GM19397 (cell line): ENCODE measurements at regions not wholly inside any gene's neighbourhood (a gene's known extent, or its start where the extent isn't known, plus 50 kb on each side); places are given as distances from the start of the nearest gene placed in this dataset.

ENCODE experiments used
- ATAC-seq: cut with Tn5 transposase; IDR thresholded peaks from one replicate; pipeline ENCODE4 v1.9.1; 2021; ENCODE audit warnings: mild to moderate bottlenecking, moderate library complexity; ENCODE audit not compliant: unreplicated experiment

DNA sequence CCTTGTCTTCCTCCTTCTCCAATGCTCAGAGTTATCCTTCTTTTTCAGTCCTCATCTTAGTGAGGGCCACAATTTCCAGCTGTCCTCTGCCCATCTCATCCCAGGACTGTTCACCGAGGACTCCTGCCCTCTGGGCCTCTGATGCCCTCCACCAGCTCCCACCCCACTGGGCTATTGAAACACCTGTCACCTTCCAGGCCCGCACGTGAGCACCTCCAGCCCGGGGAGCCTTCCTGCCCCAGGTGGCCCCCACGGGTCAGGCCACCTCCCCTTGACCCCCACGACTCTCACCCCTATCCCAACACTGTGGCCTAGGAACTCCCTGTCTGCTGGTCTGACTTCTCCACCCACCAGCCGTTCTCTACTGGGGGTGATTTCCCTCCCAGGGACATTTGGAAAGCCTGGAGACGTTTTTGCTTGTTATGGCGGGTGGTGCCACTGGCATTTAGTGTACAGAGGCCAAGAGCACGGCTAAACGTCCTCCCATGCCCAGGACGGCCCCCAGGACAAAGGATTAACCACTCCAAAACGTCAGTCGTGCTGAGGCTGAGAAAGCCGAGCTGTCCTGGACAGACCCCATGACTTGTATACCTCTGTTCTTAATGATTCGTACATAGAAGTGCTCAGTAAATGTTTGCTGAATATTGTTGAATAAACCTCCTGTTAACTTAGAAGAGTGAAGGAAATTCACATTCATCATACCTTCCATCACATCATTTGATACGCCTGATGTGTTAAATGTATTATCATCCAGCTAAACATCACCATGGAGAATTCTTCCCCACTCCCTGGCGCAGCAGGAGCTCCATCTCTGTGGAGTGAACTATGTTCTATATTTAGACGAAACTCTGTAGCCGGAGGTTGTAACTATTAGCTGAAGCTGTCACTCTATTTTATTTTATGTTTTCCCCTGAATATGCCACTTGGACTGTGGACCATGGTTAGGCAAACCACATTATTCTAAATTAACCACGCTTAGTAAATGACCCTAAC lies 270.1 kb upstream of the SHH start:
- no peak for ATAC-seq

DNA sequence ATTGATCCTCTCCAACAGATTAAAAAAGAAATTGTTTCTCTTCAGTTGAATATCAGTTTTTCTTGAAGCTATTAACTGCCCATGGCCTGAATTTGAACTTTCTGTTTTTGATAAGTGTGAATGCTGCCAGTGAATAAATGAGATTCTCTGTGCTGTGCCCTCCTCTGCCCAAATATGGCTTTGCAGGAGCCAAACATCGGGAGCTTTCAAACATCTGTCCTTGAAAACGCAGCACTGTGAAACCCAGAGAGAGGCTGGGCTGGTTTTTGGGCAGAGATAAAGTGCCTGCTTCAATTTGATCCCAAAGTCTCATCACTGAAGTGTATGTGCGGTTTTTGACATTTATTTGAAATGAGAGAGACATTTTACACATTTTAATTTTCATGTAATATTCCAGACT lies 268.3 kb upstream of the SHH start:
- no peak for ATAC-seq

DNA sequence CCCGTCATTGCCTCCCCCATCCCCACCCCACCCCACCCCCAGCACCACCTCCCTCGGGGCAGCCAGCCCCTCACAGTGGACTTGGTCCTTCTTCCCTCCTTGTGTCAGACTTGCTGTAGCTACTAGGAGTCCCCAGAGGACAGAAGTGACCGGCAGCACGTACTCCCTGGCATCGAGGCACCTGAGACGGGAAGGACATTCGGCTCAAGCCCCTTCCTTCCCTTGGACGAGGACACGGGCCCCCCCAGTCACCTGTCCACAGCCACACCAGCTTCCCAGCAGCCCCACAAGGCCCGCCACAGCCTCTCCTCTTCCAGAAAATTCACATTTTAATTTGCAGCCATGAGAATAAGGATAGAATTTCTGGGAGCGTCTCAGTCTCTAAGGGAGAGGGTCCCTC lies 267.8 kb upstream of the SHH start:
- no peak for ATAC-seq

DNA sequence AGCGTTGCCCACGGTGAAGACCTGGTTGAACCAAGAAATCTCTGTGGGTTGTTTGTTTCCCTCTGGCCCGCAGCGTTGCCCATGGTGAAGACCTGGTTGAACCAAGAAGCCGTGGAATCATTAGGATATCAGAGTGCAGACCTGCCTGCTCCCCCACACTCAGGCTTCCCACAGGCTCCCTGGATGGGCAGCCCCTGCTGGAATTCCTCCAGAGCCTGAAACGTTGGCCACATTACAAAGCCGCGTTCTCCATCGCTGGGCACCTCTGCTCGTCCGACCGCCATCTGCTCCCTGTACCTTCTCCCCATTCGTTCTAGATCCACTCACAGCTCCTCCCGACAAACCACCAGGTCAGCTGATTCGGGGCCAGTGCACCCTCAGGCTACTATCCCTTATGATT lies 266.9 kb upstream of the SHH start:
- no peak for ATAC-seq

DNA sequence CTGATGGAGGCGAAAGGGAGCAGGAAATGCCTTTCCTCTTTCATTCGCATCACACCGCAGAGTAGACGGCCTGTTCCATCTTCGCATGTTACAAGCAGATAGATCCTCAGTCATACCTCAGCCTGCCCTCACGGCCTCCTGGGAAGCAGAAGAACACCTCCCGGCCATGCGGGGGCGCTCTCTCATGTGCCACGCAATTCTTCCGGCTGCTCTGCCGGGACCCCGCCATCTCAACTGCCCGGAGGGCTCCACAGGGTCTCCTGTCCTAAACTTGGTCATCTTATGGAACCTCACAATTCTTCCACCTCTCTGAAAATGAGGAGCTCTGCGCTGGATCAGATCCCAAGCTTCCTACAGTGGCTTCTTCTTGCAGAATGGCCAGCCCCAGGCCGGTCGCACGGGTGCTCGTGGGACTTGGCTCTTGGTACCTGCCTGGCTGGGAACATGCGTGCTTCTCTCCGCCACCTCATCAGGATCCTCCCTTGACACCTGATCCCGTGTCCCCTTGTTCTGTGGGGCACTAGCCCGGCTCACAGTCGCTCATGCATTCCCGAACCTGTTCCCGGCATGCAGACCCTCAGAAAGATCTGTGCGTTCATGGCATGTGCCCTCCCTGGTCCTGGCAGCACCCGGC lies 262.8 kb upstream of the SHH start:
- ATAC-seq = no peak

DNA sequence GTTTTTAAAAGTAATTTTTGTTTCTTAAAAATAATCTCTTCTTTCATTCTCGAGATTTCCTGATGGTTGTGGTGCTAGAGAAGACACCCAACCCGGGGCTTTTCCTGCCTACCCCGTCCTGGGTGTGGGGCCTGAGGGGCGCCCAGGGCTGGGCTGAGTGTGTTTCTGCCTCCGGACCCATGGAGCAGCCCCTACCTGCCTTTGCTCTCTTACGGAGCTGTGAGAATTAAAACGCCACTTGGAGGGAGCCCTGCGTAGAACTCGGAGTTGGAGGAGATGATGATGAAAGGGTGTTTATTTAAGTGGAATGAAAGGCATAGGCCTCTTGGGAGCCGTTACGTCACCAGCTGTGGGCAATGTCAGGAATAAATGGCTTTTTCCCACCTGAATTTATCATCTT lies 261.8 kb upstream of the SHH start:
- ATAC-seq = no peak

DNA sequence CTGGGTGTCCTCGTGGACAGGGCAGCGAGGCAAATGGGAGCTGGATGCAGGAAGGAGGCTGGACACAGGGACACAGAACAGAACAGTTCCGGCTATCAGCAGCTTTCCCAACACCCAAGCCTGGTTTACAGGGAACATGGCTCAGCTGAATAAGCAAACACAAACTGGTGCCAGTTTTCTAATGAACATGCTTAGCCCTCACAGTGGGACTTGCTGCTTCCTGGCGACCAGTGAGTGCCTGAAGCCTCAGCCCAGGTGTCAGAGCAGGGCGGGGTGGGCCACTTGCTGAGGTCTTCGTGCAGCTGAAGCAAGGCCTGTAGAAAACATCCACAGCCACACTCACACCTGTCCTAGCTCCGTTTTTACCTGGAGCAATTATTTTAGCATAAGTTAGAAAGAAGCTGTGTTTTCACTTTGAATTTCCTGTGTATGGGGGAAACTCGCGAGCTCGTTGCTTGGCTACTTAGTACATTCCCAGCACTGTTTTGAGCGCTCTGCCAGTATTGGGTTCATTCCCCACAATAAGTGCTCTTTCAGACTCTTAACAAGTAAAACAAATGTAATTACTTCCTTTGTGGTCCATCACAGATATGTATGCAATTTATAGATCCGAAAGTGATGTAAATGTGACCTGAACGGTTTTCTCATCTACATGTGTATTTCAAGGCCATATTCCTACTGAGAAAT lies 261.2 kb upstream of the SHH start:
- no peak for ATAC-seq

DNA sequence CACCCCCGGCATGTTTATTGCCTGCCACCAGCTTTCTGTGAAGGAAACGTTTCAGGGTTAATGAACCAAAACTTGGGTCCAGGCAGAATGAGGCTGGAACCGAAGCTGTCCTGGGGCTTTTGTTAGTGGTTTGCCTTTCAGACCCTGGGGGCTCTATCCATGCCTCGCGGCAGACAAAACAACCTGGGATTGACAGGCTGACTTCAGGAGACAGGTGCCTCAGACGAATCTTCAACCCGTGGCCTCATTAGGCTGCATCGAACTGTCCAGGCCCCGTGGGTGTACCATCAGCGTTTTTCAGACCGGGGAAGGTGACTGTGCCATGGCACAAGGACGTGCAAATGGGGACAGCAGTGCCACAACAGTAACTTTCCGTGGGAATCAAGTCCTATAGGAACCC lies 259.3 kb upstream of the SHH start:
- no peak for ATAC-seq

DNA sequence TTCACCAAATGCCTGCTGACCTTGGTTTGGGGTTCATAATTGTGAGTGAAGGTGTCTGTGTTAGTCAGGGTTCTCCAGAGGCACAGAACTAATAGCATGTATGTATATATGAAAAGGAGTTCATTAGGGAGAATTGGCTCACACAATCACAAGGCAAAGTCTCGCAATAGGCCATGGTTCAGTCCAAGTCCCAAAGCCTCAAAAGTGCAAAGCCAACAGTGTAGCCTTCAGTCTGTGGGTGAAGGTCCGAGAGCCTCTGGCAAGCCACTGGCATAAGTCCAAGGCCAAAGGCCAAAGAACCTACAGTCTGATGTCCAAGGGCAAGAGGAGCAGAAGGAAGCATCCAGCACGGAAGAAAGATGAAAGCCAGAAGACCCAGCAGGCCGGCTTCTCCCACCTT lies 257.6 kb upstream of the SHH start:
- no peak for ATAC-seq

DNA sequence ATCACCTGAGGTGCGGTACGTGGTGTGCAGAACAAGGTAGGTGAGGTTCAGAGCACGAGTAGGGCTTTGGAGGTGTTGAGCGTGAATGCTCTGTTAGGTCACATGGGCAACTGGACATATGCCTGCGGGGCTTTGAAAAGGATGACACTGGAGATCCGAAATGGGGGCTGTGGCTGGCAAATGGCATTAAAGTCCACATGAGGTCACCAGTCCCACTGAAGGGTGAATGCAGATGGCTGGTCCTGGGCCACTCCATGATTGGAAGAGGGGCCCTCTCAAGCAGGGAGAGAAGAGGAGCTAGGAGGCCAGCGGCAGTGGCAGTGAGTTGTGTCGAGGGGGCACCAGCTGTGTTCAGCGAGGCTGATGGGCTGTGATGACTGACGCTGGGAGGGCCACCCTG lies 254.9 kb upstream of the SHH start:
- ATAC-seq = no peak

DNA sequence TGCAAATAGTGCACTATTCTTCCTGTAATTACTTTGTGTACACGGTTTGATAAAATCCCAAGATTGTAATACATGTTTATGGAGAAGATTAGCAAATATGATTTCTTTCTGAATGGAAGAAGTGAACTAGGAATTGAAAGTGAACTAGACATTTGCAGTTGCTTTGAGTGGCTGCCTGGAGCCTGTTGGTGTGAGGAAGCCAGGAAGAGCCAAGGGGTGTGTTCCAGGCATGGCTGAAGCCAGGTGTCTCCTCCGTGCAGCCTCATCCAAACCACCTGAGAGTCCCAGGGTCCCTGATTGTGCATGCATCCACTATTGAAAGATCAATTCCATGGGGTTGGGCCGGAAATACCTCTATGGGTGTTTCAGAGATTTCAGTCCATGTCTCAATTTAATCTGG lies 253.1 kb upstream of the SHH start:
- ATAC-seq = no peak

DNA sequence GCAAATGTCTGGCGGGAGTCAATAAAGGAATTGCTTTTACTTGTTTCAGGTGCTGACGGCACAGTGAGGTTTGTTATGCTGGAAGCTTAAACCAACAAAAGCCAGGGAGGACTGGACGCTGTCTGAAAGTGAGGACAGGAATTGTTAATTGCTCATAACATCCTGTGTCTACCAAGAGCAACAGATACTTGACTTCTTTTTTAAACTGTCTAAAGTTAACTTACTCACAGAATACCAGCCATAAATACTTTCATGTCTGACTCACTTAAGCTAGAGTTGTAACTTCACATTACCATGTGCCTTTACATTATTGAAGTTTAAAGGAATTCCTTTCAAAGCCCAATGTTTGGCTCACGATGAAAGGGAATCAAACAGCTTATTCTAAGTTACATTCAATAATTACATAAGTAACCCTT lies 252.7 kb upstream of the SHH start:
- no peak for ATAC-seq

DNA sequence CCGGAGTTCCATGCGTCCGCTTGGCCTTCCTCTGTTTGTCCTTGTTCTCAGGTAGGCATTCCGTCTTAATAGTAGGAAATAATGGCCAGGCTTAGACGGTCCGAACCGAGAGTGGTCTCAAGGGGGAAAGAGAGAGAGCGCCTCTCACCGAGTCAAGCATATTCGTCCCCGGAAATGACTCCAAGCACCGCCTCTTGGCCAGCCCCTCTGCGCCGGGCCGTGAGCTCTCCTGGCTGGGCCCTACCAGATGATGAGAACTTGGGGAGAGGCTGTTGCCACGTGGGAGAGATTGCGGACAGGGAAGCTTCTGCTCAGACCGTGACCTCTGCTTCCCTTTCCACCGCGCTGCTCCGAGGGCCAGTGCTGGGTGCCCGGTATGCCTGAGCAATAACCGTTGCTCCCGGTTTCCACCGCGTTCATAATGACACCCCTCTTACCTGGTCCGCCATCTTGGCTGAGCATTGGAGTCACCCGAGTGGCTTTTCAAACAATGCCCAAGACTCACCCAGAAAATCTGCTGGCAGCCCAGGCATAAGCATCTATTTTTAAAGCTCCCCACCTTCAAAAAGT lies 251.1 kb upstream of the SHH start:
- ATAC-seq = no peak

DNA sequence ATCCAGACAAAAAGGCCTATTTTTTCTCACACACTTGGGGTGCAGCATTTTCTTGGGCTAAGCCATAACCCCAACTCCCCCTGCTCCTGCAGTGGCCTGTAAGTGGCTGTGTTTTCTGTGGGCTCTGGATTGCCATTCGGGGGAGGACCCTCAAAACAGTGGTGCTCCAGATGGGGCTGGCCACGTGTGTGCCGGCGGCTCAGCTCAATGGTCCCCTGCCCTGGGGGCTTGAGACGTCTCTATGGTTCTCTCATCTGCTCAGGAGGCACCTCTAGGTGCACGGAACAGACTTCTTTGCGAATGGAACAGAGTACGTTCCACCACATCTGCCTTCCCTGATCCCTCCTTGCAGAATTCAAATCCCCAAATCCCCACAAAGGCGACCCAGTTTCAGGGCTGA lies 250.0 kb upstream of the SHH start:
- no peak for ATAC-seq

DNA sequence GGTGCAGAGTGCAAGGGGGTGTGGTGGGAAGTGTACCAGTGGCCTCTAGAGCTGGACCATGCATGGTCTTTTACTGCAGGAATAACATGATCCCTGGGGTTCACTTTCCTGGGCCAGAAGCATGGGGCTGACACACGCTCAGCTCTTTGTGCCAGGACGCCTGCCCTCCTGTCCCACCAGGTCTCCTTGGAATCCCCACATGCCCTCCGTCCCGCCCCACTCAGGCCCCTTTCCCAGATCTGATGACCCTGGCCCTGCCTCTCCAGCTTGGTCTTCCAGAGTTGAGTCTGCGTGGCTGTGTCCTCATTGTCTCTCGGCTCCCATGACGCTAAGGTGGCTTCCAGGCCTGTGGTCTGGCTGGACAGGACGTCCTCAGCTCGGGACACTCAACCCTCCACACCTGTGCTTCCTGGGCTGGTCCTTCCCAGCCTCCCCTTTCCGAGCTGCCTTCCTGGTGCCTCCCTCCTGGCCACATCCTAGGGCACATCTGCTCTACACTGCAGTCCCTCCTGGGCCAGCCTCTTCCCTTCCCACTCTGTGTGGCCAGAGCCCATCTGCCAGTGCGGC lies 249.5 kb upstream of the SHH start:
- ATAC-seq = no peak

DNA sequence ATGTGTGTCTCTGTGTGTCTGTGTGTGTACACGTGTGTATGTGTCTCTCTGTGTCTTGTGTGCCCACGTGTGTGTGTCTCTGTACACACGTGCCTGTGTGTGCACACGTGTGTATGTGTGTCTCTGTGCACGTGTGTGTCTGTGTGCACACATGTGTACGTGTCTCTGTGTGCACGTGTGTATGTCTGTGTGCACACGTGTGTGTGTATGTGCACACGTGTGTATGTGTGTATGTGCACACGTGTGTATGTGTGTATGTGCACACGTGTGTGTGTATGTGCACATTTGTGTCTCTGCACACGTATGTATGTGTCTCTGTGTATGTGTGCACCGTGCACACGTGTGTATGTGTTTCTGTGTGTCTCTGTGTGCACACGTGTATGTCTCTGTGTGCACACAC lies 248.7 kb upstream of the SHH start:
- ATAC-seq = no peak

DNA sequence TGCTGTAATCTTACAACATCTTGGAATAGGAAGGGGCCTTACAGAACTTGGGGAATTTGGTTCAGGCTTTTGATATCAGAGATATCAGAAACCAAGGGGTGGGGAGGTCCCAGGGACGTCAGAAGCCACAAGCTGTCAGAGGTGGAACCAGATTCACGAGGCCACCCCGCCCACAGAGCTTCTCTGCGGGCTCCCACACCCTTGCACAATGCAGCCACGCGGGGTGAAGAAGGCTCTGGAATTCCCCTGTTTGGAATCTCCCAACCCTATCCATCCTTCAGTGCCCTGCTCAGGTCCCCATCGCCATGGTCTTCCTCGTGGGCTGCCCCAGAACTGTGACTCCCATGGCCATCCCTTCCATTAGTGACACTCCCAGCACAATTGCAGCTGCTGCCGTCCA lies 247.1 kb upstream of the SHH start:
- no peak for ATAC-seq

DNA sequence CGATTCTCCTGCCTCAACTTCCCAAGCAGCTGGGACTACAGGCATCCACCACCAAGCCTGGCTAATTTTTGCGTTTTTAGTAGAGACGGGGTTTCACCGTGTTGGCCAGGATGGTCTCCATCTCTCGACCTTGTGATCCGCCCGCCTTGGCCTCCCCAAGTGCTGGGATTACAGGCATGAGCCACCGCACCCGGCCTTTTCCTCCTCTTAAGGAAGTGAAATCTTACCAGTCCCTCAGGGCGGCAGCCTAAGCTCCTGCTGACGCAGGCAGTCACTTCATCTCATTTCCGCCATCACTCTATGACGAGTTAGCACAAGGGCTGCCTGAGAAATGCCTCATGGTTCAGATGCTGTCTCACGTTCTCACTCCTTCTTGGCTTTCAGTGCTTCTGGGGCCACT lies 246.0 kb upstream of the SHH start:
- no peak for ATAC-seq

DNA sequence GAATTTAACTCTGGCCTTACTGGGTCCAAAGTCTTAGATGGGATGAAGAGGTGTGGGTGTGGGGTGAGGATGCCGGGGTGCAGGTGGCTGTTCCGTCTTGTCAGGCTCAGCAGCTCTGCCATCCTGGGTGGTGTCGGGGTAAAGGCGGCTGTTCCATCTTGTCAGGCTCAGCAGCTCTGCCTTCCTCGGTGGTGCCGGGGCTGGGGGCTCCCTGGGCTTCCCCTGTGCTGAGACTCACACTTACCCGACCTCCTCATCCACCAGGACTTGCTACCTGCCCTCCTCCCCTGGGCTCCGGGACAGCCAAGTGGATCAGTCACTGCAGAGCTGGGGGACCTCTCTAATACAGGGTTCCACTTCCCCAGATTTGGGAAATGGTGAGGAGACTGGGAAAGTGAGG lies 244.3 kb upstream of the SHH start:
- no peak for ATAC-seq

DNA sequence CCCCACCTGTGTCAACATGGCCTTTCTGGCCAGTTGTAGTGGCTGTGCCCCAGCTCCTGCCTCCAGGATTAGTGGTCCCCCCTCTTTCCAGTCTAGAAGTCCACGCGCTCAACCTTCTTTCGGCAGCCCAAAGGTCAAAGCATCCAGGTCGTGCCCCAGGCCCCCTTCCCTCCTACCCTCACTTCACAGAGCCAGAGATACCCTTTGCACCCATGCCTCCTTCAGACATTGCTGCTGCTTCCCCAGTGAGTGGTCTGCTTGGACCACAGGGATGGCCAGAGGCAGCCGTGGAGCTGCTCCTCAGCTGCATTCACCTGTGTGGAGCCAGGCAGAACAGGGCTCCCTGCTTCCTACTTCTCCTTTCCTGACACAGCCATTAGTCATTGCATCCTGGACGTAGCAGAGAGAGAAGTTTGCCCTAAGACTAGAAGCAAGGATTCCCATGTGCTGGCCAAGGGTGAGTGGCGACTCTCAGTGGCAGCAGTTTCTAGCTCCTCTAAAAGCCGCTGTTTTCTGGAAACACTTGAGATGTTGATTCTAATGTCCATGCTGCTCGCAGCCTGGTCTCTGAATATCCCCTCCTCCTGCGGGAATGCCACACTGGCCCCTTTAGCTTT lies 243.1 kb upstream of the SHH start:
- ATAC-seq = no peak

DNA sequence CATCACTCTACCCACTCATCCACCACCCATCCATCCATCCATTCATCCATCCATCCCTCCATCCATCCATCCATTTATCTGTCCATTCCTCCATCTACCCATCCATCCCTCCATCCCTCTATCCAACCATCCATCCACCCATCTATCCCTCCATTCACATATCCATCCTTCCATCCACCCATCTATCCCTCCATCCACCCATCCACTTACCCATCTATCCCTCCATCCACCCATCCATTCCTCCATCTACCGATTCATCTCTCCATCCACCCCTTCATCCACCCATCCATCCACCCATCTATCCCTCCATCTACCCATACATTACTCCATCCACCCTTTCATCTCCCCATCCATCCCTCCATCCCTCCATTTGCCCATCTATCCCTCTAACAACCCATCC lies 239.6 kb upstream of the SHH start:
- ATAC-seq = no peak
